Keratinocyte (primary cell): ENCODE measurements at regions not wholly inside any gene's neighbourhood (a gene's known extent, or its start where the extent isn't known, plus 50 kb on each side); places are given as distances from the start of the nearest gene placed in this dataset.

ENCODE experiments used
- DNase-seq: peaks from one replicate; pipeline ENCODE4 v3.0.0-alpha.2; 2011; ENCODE audit warnings: low read depth, missing footprints, low spot score
- FAIRE-seq: peaks from 2 replicates; lab custom pipeline; 2011; peaks lifted over from hg19 to GRCh38; lab: Jason Lieb, UNC
- H2AFZ ChIP-seq: 2 replicates; pipeline ENCODE4 v1.6.0; 2012; ENCODE audit warnings: low read length, control low read depth, inconsistent platforms; ENCODE audit not compliant: control insufficient read depth
- H3K27ac ChIP-seq: 2 replicates; pipeline ENCODE4 v1.5.1; 2011; ENCODE audit warnings: low read length; ENCODE audit not compliant: control insufficient read depth, insufficient read depth
- H3K27me3 ChIP-seq: 3 replicates; pipeline ENCODE4 v1.6.0; 2011; ENCODE audit warnings: low read length; ENCODE audit not compliant: control insufficient read depth, insufficient read depth; ENCODE audit errors: extremely low read depth
- H3K36me3 ChIP-seq, 2 experiments: 2 replicates in 1 of 2; 3 replicates in 1 of 2; pipeline ENCODE4 v1.5.1; 2011; ENCODE audit warnings: low read length in 2 of 2, mild to moderate bottlenecking in 1 of 2; ENCODE audit not compliant: control insufficient read depth in 2 of 2, insufficient read depth in 2 of 2; ENCODE audit errors: extremely low read depth in 1 of 2
- H3K4me1 ChIP-seq: 3 replicates; pipeline ENCODE4 v1.5.1; 2011; ENCODE audit warnings: low read length; ENCODE audit not compliant: control insufficient read depth, insufficient read depth; ENCODE audit errors: extremely low read depth
- H3K4me2 ChIP-seq: 3 replicates; pipeline ENCODE4 v1.6.0; 2011; ENCODE audit warnings: low read depth, low read length; ENCODE audit not compliant: control insufficient read depth, insufficient read depth; ENCODE audit errors: extremely low read depth
- H3K4me3 ChIP-seq, 3 experiments: fragments of 200-600 bp in 1 of 3; sonication (generic) in 1 of 3; 2 replicates in 2 of 3; 3 replicates in 1 of 3; pipeline ENCODE4 v1.5.1; 2011 to 2016; ENCODE audit warnings: low read length in 3 of 3, mild to moderate bottlenecking in 3 of 3, control low read depth in 2 of 3, inconsistent platforms in 1 of 3, low read depth in 1 of 3, mixed read lengths in 1 of 3, mixed run types in 1 of 3, moderate library complexity in 1 of 3; ENCODE audit not compliant: control insufficient read depth in 2 of 3, insufficient read depth in 2 of 3; ENCODE audit errors: extremely low read depth in 1 of 3
- H3K79me2 ChIP-seq: 2 replicates; pipeline ENCODE4 v1.6.0; 2012; ENCODE audit warnings: low read length; ENCODE audit not compliant: control insufficient read depth, insufficient read depth
- H3K9ac ChIP-seq: 3 replicates; pipeline ENCODE4 v1.6.0; 2011; ENCODE audit warnings: low read length; ENCODE audit not compliant: control insufficient read depth, insufficient read depth; ENCODE audit errors: extremely low read depth
- H3K9me1 ChIP-seq: 3 replicates; pipeline ENCODE4 v1.6.0; 2011; ENCODE audit warnings: low read length; ENCODE audit not compliant: control insufficient read depth, insufficient read depth; ENCODE audit errors: extremely low read depth
- H3K9me3 ChIP-seq: 2 replicates; pipeline ENCODE4 v1.5.1; 2012; ENCODE audit warnings: low read depth, low read length; ENCODE audit not compliant: control insufficient read depth
- H4K20me1 ChIP-seq: 3 replicates; pipeline ENCODE4 v1.6.0; 2011; ENCODE audit warnings: low read length; ENCODE audit not compliant: control insufficient read depth, insufficient read depth; ENCODE audit errors: extremely low read depth
- EZH2 ChIP-seq: IDR thresholded peaks from one replicate; pipeline ENCODE4 v1.6.1; 2012; ENCODE audit warnings: inconsistent platforms, mild to moderate bottlenecking, low read length, moderate library complexity
- dilution Hi-C: fragments of 300-500 bp; cut with MboI; formaldehyde crosslinking; loops from one replicate; pipeline ENCODE4 v1.7.0; 2020; ENCODE audit warnings: low sequenced_read_pairs; ENCODE audit not compliant: extremely low pct_ligation_motif_present
- TF ChIP-seq, protein P1 (sequence below), 3 experiments: IDR thresholded peaks in 1 of 3; conservative IDR thresholded peaks in 1 of 3; optimal IDR thresholded peaks in 1 of 3; 2 replicates in 2 of 3; 3 replicates in 1 of 3; pipeline versions ENCODE3 to v1.5.1; 2011; ENCODE audit warnings: low read length in 3 of 3, mild to moderate bottlenecking in 3 of 3, moderate library complexity in 2 of 3, control low read depth in 1 of 3, inconsistent platforms in 1 of 3; ENCODE audit not compliant: insufficient read depth in 2 of 3; ENCODE audit errors: extremely low read depth in 1 of 3

DNA sequence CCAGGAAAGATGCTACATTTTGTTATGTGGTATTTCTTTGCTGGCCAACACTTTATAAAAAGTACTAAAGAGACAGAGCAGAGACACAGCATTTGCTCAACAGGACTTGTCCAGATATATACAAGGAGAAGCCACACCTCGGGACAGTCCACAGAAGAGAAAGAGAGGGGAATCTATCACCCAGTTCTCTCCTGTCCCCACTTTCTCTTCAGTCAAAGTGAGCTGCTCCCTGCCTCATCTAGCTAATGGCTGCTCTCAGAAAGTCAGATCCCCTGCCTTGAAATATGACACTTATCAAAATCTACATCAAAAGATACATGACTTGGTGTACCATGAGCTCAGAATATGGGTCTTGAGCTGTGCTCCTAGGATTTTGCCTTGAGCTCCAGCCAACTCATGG is 86.7 kb upstream of the SPDL1 start:
- H3K9me1 ChIP-seq: no peaks in the 10 kb centered on the region
- H3K4me2 ChIP-seq: no peak overlapping the region
- no peak overlapping the region for H2AFZ ChIP-seq
- no peak for TF ChIP-seq EZH2
- TF ChIP-seq, protein P1, sequence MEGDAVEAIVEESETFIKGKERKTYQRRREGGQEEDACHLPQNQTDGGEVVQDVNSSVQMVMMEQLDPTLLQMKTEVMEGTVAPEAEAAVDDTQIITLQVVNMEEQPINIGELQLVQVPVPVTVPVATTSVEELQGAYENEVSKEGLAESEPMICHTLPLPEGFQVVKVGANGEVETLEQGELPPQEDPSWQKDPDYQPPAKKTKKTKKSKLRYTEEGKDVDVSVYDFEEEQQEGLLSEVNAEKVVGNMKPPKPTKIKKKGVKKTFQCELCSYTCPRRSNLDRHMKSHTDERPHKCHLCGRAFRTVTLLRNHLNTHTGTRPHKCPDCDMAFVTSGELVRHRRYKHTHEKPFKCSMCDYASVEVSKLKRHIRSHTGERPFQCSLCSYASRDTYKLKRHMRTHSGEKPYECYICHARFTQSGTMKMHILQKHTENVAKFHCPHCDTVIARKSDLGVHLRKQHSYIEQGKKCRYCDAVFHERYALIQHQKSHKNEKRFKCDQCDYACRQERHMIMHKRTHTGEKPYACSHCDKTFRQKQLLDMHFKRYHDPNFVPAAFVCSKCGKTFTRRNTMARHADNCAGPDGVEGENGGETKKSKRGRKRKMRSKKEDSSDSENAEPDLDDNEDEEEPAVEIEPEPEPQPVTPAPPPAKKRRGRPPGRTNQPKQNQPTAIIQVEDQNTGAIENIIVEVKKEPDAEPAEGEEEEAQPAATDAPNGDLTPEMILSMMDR (optimal IDR thresholded peaks at IDR 0.05 in 1 of 3, IDR thresholded peaks at IDR 0.05 in 1 of 3, conservative IDR thresholded peaks at IDR 0.05 in 1 of 3; ENCODE audit: extremely low read depth in 1 of 3, insufficient read depth in 2 of 3, low read length in 3 of 3): no peak
- no peaks in the 10 kb centered on the region for H3K4me1 ChIP-seq
- no peak for FAIRE-seq
- H4K20me1 ChIP-seq: no peaks in the 10 kb centered on the region
- no peaks in the 10 kb centered on the region for H3K9me3 ChIP-seq
- dilution Hi-C loops: no loop called here
- no peak overlapping the region for H3K9ac ChIP-seq
- H3K4me3 ChIP-seq: no peak overlapping the region
- no peaks in the 10 kb centered on the region for H3K79me2 ChIP-seq
- no peak for DNase-seq
- H3K36me3 ChIP-seq: no peaks in the 10 kb centered on the region
- no peaks in the 10 kb centered on the region for H3K27me3 ChIP-seq
- no peak overlapping the region for H3K27ac ChIP-seq

- Histone ChIP-seq H3K36me3 (no peaks in the 10 kb centered on the region), H3K27me3 (no peaks in the 10 kb centered on the region), H3K79me2 (no peaks in the 10 kb centered on the region), H3K9ac (no peak overlapping the region), H3K9me3 (no peaks in the 10 kb centered on the region), H3K27ac (no peak overlapping the region), H4K20me1 (no peaks in the 10 kb centered on the region), H2AFZ (no peak overlapping the region), H3K9me1 (no peaks in the 10 kb centered on the region), H3K4me2 (no peak overlapping the region), H3K4me1 (no peaks in the 10 kb centered on the region), H3K4me3 (no peak overlapping the region)
- TF ChIP-seq EZH2: no peak
- dilution Hi-C loops: no loop called here
- DNase-seq (no peak), FAIRE-seq (no peak)
These were observed 88.5 kb upstream of the SPDL1 start for GRCh38 chr5:169494941-169495548.

DNA sequence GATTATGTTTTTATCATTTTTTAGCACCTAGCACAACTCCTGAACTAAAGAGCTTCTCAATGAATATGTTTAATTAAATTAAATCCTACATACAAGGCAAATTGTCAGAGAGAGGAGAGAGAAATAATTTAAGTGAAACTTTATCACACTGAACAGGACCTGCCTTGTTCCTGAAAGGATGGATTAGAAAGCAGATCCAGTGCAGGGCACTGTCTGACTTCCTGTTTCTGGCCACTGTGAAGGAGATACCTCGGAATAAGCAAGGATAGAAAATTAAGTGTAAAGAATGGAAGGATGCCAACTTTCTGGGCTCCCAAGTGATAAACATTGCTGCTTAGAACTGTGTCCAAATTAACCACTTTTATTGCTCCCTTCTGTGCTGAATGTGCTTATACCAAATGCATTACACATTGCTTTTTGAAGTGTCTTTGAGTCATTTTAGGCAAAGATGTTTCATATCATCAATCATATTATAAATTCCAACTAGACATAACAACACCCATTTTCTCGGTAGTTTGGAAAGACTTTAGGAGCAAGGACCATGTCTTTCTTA is 89.1 kb upstream of the SPDL1 start:
- H3K9me3 ChIP-seq: no peaks in the 10 kb centered on the region
- H3K79me2 ChIP-seq: no peaks in the 10 kb centered on the region
- TF ChIP-seq EZH2: no peak
- TF ChIP-seq, protein P1 (optimal IDR thresholded peaks at IDR 0.05 in 1 of 3, IDR thresholded peaks at IDR 0.05 in 1 of 3, conservative IDR thresholded peaks at IDR 0.05 in 1 of 3; ENCODE audit: extremely low read depth in 1 of 3, insufficient read depth in 2 of 3, low read length in 3 of 3): no peak
- H2AFZ ChIP-seq: no peak overlapping the region
- DNase-seq (no peak), FAIRE-seq (no peak)
- no peaks in the 10 kb centered on the region for H3K27me3 ChIP-seq
- H3K36me3 ChIP-seq: no peaks in the 10 kb centered on the region
- H4K20me1 ChIP-seq: no peaks in the 10 kb centered on the region
- no peak overlapping the region for H3K9ac ChIP-seq
- H3K4me3 ChIP-seq: no peak overlapping the region
- no peaks in the 10 kb centered on the region for H3K4me1 ChIP-seq
- no peaks in the 10 kb centered on the region for H3K9me1 ChIP-seq
- no peak overlapping the region for H3K27ac ChIP-seq
- dilution Hi-C loops: no loop called here
- no peak overlapping the region for H3K4me2 ChIP-seq
